MM.1S (cell line): ENCODE measurements at regions not wholly inside any gene's neighbourhood (a gene's known extent, or its start where the extent isn't known, plus 50 kb on each side); places are given as distances from the start of the nearest gene placed in this dataset.

Source experiments
- CTCF ChIP-seq: fragments of 300-600 bp; sonication (generic); IDR thresholded peaks from 2 replicates; pipeline ENCODE4 v1.5.1; 2016; ENCODE audit warnings: antibody characterized with exemption, low read length, mixed read lengths
- EZH2phosphoT487 ChIP-seq: fragments of 300-600 bp; sonication (generic); IDR thresholded peaks from 2 replicates; pipeline ENCODE4 v1.6.1; 2018; ENCODE audit warnings: antibody characterized with exemption, low read length

GRCh38 chr2:220419647-220420046 is 792.2 kb downstream of the SLC4A3 start:
- TF ChIP-seq CTCF (no peak), EZH2phosphoT487 (no peak)
